Ovary (tissue), 7 donors: ENCODE measurements at regions not wholly inside any gene's neighbourhood (a gene's known extent, or its start where the extent isn't known, plus 50 kb on each side); places are given as distances from the start of the nearest gene placed in this dataset.

Experiments
- DNase-seq, 5 donors: peaks; one replicate each; pipeline ENCODE4 v3.0.0-alpha.2; 2019 to 2020
- H3K27ac ChIP-seq, 2 donors: fragments of 200-600 bp; one replicate each; pipeline versions ENCODE4 v1.5.1 to v1.8.0; 2019 to 2022
- H3K27me3 ChIP-seq: fragments of 200-600 bp; one replicate; pipeline ENCODE4 v1.8.0; 2022
- H3K36me3 ChIP-seq: fragments of 200-600 bp; sonication (generic); one replicate; pipeline ENCODE4 v1.5.1; 2019
- H3K4me1 ChIP-seq: one replicate; pipeline ENCODE4 v1.8.1; 2013; ENCODE audit warnings: mild to moderate bottlenecking, moderate library complexity; ENCODE audit not compliant: insufficient read depth
- H3K4me3 ChIP-seq: fragments of 200-600 bp; sonication (generic); one replicate; pipeline ENCODE4 v1.5.1; 2017
- H3K9me3 ChIP-seq, 2 donors: fragments of 200-600 bp in 1 of 2; sonication (generic) in 1 of 2; one replicate each; pipeline versions ENCODE4 v1.5.1 to v1.8.1; 2013 to 2019; ENCODE audit warnings: mild to moderate bottlenecking in 1 of 2, moderate library complexity in 1 of 2
- EP300 ChIP-seq: sonication (generic); formaldehyde crosslinking; IDR thresholded peaks from one replicate; pipeline ENCODE4 v1.6.1; 2017; ENCODE audit warnings: antibody characterized with exemption
- POLR2A ChIP-seq: fragments of 450-650 bp; IDR thresholded peaks from one replicate; pipeline ENCODE4 v1.6.1; 2017; ENCODE audit warnings: antibody characterized with exemption, mild to moderate bottlenecking, moderate library complexity
- WGBS, 3 donors: extraction: QIAGEN DNeasy Blood & Tissue Kit in 1 of 3; methylation state at CpG; one replicate each; pipeline versions ENCODE4 v1.1.5 to v1.1.7; 2013 to 2017; 5-methylcytosine and 5-hydroxymethylcytosine counted together
- intact Hi-C, 4 donors: fragments of 100-400 bp; cut with DNase I; formaldehyde crosslinking; loops; one replicate each; pipeline versions ENCODE4 v1.11.0 to v1.15.1; 2022 to 2023
- TF ChIP-seq, protein P1 (sequence below), 3 donors: fragments of 450-650 bp in 2 of 3; fragments of 200-600 bp in 1 of 3; IDR thresholded peaks; one replicate each; pipeline versions ENCODE4 v1.5.1 to v1.8.0; 2016 to 2022; ENCODE audit warnings: antibody characterized with exemption in 3 of 3, mild to moderate bottlenecking in 1 of 3
- donor health status: DM: no; HTN: no; CAD: no; lungs with moderate emphysema.
- donor health status: DM: no; HTN: no; CAD: no.
- donor health status: Bipolar disorder and iron deficiency.
- donor health status: DM: no; HTN: no; CAD: no.
- donor health status: DM: yes; HTN: yes; CAD: no.

GRCh38 chr16:26214581-26215174 is 522.9 kb downstream of the HS3ST4 start:
- no peaks in the 10 kb centered on the region for H3K27me3 ChIP-seq
- H3K36me3 ChIP-seq: no peaks in the 10 kb centered on the region
- TF ChIP-seq EP300 (no peak), POLR2A (no peak)
- TF ChIP-seq, protein P1, sequence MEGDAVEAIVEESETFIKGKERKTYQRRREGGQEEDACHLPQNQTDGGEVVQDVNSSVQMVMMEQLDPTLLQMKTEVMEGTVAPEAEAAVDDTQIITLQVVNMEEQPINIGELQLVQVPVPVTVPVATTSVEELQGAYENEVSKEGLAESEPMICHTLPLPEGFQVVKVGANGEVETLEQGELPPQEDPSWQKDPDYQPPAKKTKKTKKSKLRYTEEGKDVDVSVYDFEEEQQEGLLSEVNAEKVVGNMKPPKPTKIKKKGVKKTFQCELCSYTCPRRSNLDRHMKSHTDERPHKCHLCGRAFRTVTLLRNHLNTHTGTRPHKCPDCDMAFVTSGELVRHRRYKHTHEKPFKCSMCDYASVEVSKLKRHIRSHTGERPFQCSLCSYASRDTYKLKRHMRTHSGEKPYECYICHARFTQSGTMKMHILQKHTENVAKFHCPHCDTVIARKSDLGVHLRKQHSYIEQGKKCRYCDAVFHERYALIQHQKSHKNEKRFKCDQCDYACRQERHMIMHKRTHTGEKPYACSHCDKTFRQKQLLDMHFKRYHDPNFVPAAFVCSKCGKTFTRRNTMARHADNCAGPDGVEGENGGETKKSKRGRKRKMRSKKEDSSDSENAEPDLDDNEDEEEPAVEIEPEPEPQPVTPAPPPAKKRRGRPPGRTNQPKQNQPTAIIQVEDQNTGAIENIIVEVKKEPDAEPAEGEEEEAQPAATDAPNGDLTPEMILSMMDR (IDR thresholded peaks at IDR 0.05): no peak
- no peaks in the 10 kb centered on the region for H3K9me3 ChIP-seq
- intact Hi-C loops: loop anchor here in 1 of 4 donors (5.0 kb wide), 1 partner anchor 47 kb away; no protein-coding TSS in a partner anchor
- DNase-seq: no peak
- no peak overlapping the region for H3K4me3 ChIP-seq
- no peaks in the 10 kb centered on the region for H3K4me1 ChIP-seq
- WGBS, 3 donors: 4 to 13% (median 6%) methylated on average over 9 of the region's 9 CpGs
- H3K27ac ChIP-seq: no peak overlapping the region

GRCh38 chr16:26220894-26221293 is 529.1 kb downstream of the HS3ST4 start:
- TF ChIP-seq EP300: no peak
- TF ChIP-seq, protein P1 (IDR thresholded peaks at IDR 0.05): no peak
- no peaks in the 10 kb centered on the region for H3K4me1 ChIP-seq
- intact Hi-C loops: no loop called here
- H3K27me3 ChIP-seq: no peaks in the 10 kb centered on the region
- H3K36me3 ChIP-seq: no peaks in the 10 kb centered on the region
- H3K4me3 ChIP-seq: no peak overlapping the region
- DNase-seq: no peak
- H3K27ac ChIP-seq: no peak overlapping the region
- H3K9me3 ChIP-seq: no peaks in the 10 kb centered on the region

DNA sequence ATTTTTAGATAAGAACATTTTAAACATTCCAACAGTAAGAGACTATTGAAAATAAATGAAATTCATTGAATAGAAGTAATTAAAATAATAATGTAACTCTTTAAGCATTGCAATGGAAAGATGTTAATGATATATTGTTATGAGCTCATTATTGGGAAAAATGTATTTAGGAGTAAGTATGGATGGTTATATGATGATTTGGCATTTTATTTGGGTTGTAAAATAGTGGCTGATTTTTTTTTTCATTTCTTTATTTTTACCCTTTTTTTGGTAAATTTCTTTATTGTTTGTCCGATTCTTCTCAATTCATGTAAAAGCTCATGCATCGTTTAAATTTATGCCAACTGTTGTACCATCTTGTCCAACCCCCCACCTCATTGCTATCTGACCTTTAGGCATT is 539.9 kb downstream of the HS3ST4 start:
- Histone ChIP-seq H3K27ac (no peak overlapping the region), H3K4me1 (no peaks in the 10 kb centered on the region), H3K4me3 (no peak overlapping the region), H3K36me3 (no peaks in the 10 kb centered on the region), H3K27me3 (no peaks in the 10 kb centered on the region), H3K9me3 (no peaks in the 10 kb centered on the region)
- intact Hi-C loops: no loop called here
- WGBS, 3 donors: 84 to 94% (median 85%) methylated on average over 2 of the region's 2 CpGs
- TF ChIP-seq EP300 (no peak), POLR2A (no peak)
- TF ChIP-seq, protein P1 (IDR thresholded peaks at IDR 0.05): no peak
- DNase-seq: no peak

- no peak overlapping the region for H3K4me3 ChIP-seq
- intact Hi-C loops: no loop called here
- H3K27me3 ChIP-seq: no peaks in the 10 kb centered on the region
- no peaks in the 10 kb centered on the region for H3K36me3 ChIP-seq
- no peaks in the 10 kb centered on the region for H3K4me1 ChIP-seq
- H3K9me3 ChIP-seq: no peaks in the 10 kb centered on the region
- no peak for DNase-seq
- TF ChIP-seq, protein P1 (IDR thresholded peaks at IDR 0.05): no peak
- TF ChIP-seq EP300: no peak
- no peak for TF ChIP-seq POLR2A
- WGBS, 3 donors: 82 to 89% (median 85%) methylated on average over 6 of the region's 6 CpGs
- H3K27ac ChIP-seq: no peak overlapping the region
These were observed 549.0 kb downstream of the HS3ST4 start for GRCh38 chr16:26240807-26241206.
